GM18511 (cell line): ENCODE measurements at regions not wholly inside any gene's neighbourhood (a gene's known extent, or its start where the extent isn't known, plus 50 kb on each side); places are given as distances from the start of the nearest gene placed in this dataset.

Source experiments
- ATAC-seq: cut with Tn5 transposase; IDR thresholded peaks from one replicate; pipeline ENCODE4 v1.9.1; 2021; ENCODE audit warnings: mild to moderate bottlenecking, moderate library complexity; ENCODE audit not compliant: unreplicated experiment

- ATAC-seq = no peak
Observed at GRCh38 chr10:78620985-78621799, 447.6 kb upstream of the ZMIZ1 start.

- ATAC-seq = peak; percentile 59
Observed at GRCh38 chr10:78623578-78624215, 445.1 kb upstream of the ZMIZ1 start.

- ATAC-seq = no peak
Observed at GRCh38 chr10:78624791-78625190, 444.0 kb upstream of the ZMIZ1 start.

GRCh38 chr10:78626471-78626870, 442.3 kb upstream of the ZMIZ1 start:
- ATAC-seq = no peak

- no peak for ATAC-seq
Observed at GRCh38 chr10:78627254-78627795, 441.4 kb upstream of the ZMIZ1 start.

- no peak for ATAC-seq
Observed at GRCh38 chr10:78628976-78629375, 439.8 kb upstream of the ZMIZ1 start.

GRCh38 chr10:78629773-78630172, 439.0 kb upstream of the ZMIZ1 start:
- no peak for ATAC-seq

- peak; percentile 69 for ATAC-seq
Observed at GRCh38 chr10:78630944-78631838, 437.6 kb upstream of the ZMIZ1 start.

- ATAC-seq = peak; percentile 59
Observed at GRCh38 chr10:78634389-78634815, 434.4 kb upstream of the ZMIZ1 start.

- no peak for ATAC-seq
Observed at GRCh38 chr10:78634835-78635234, 433.9 kb upstream of the ZMIZ1 start.

GRCh38 chr10:78639629-78640028, 429.1 kb upstream of the ZMIZ1 start:
- ATAC-seq = no peak

- no peak for ATAC-seq
Observed at GRCh38 chr10:78640796-78641636, 427.8 kb upstream of the ZMIZ1 start.

GRCh38 chr10:78641693-78642092, 427.1 kb upstream of the ZMIZ1 start:
- no peak for ATAC-seq

- no peak for ATAC-seq
Observed at GRCh38 chr10:78642269-78642816, 426.4 kb upstream of the ZMIZ1 start.

GRCh38 chr10:78643513-78643912, 425.3 kb upstream of the ZMIZ1 start:
- ATAC-seq = no peak

- no peak for ATAC-seq
Observed at GRCh38 chr10:78644550-78644949, 424.2 kb upstream of the ZMIZ1 start.

GRCh38 chr10:78645169-78645686, 423.5 kb upstream of the ZMIZ1 start:
- no peak for ATAC-seq

GRCh38 chr10:78645975-78646374, 422.8 kb upstream of the ZMIZ1 start:
- no peak for ATAC-seq

- no peak for ATAC-seq
Observed at GRCh38 chr10:78648256-78648860, 420.4 kb upstream of the ZMIZ1 start.
